Upper lobe of left lung (tissue), 6 donors: ENCODE measurements at regions not wholly inside any gene's neighbourhood (a gene's known extent, or its start where the extent isn't known, plus 50 kb on each side); places are given as distances from the start of the nearest gene placed in this dataset.
"Not testable (repeated sequence)": the region's sequence is repeated elsewhere in the genome, so short reads cannot be mapped to it uniquely, and the experiment has no call there.

Experiments
- ATAC-seq, 2 donors: fragments of 200-7000 bp; cut with Tn5 transposase; one replicate each; pipeline ENCODE4 v1.9.1; 2022; ENCODE audit warnings: mild to moderate bottlenecking in 2 of 2, moderate library complexity in 2 of 2; ENCODE audit not compliant: low FRiP score in 2 of 2
- DNase-seq, 2 donors: peaks; one replicate each; pipeline ENCODE4 v3.0.0-alpha.2; 2019 to 2020
- H3K27ac ChIP-seq, 4 donors: fragments of 200-600 bp; sonication (generic); one replicate each; pipeline ENCODE4 v1.5.1; 2016 to 2019
- H3K27me3 ChIP-seq, 4 donors: fragments of 200-600 bp; sonication (generic); one replicate each; pipeline ENCODE4 v1.5.1; 2017 to 2019
- H3K36me3 ChIP-seq, 4 donors: fragments of 200-600 bp; sonication (generic); one replicate each; pipeline ENCODE4 v1.5.1; 2016 to 2019
- H3K4me1 ChIP-seq, 4 donors: fragments of 200-600 bp; sonication (generic); one replicate each; pipeline ENCODE4 v1.5.1; 2018 to 2019
- H3K4me3 ChIP-seq, 4 donors: fragments of 200-600 bp; sonication (generic); one replicate each; pipeline ENCODE4 v1.5.1; 2017 to 2019; ENCODE audit warnings: mild to moderate bottlenecking in 2 of 4, moderate library complexity in 1 of 4
- H3K9me3 ChIP-seq, 4 donors: fragments of 200-600 bp; sonication (generic); one replicate each; pipeline ENCODE4 v1.5.1; 2018 to 2019
- CTCF ChIP-seq, 6 experiments: fragments of 450-650 bp in 4 of 6; fragments of 200-600 bp in 2 of 6; sonication (generic) in 2 of 6; IDR thresholded peaks; one replicate each; pipeline ENCODE4 v1.5.1; 2016 to 2019; ENCODE audit warnings: antibody characterized with exemption in 6 of 6
- EP300 ChIP-seq, 4 donors: sonication (generic); formaldehyde crosslinking; IDR thresholded peaks; one replicate each; pipeline ENCODE4 v1.5.1; 2017; ENCODE audit warnings: antibody characterized with exemption in 4 of 4, control low read depth in 2 of 4
- POLR2A ChIP-seq, 4 donors: fragments of 450-650 bp; IDR thresholded peaks; one replicate each; pipeline ENCODE4 v1.5.1; 2016 to 2017; ENCODE audit warnings: antibody characterized with exemption in 4 of 4, mild to moderate bottlenecking in 2 of 4
- POLR2AphosphoS5 ChIP-seq, 2 donors: sonication (generic); formaldehyde crosslinking; IDR thresholded peaks; one replicate each; pipeline ENCODE4 v1.5.1; 2017; ENCODE audit warnings: antibody characterized with exemption in 2 of 2
- WGBS, 2 donors: methylation state at CpG; one replicate each; pipeline ENCODE4 v1.1.5; 2017 to 2018; 5-methylcytosine and 5-hydroxymethylcytosine counted together
- donor health status: DM: no; HTN: no; CAD: no; lungs with moderate emphysema.
- donor health status: DM: no; HTN: yes; CAD: no; lungs with severe emphysema.

- WGBS, 2 donors, result 78% methylated on average over 8 of the region's 8 CpGs
- TF ChIP-seq CTCF (IDR thresholded peaks at IDR 0.05) (no peak), POLR2A (IDR thresholded peaks at IDR 0.05) (no peak), POLR2AphosphoS5 (IDR thresholded peaks at IDR 0.05) (no peak), EP300 (IDR thresholded peaks at IDR 0.05) (no peak)
- DNase-seq, result no peak
- Histone ChIP-seq H3K4me1 (no peaks in the 10 kb centered on the region), H3K36me3 (no peaks in the 10 kb centered on the region), H3K27me3 (no peaks in the 10 kb centered on the region), H3K4me3 (peak overlapping the region in 1 of 4 donors; percentile 1), H3K9me3 (no peaks in the 10 kb centered on the region), H3K27ac (no peak overlapping the region)
- no peak for ATAC-seq
Measured at GRCh38 chr11:37322333-37323194, 724.5 kb upstream of the RAG2 start.

- Histone ChIP-seq H3K4me3 (no peak overlapping the region), H3K4me1 (no peaks in the 10 kb centered on the region), H3K27me3 (no peaks in the 10 kb centered on the region), H3K36me3 (no peaks in the 10 kb centered on the region), H3K9me3 (no peaks in the 10 kb centered on the region), H3K27ac (no peak overlapping the region)
- DNase-seq (no peak), ATAC-seq (no peak)
- TF ChIP-seq CTCF (IDR thresholded peaks at IDR 0.05) (no peak), POLR2A (IDR thresholded peaks at IDR 0.05) (no peak), POLR2AphosphoS5 (IDR thresholded peaks at IDR 0.05) (no peak)
Measured at GRCh38 chr11:37320921-37321320, 722.9 kb upstream of the RAG2 start.

GRCh38 chr11:37317803-37318202 lies 719.8 kb upstream of the RAG2 start:
- Histone ChIP-seq H3K4me3 (no peak overlapping the region), H3K4me1 (no peaks in the 10 kb centered on the region), H3K27me3 (no peaks in the 10 kb centered on the region), H3K9me3 (no peaks in the 10 kb centered on the region), H3K27ac (no peak overlapping the region), H3K36me3 (no peaks in the 10 kb centered on the region)
- TF ChIP-seq POLR2A (IDR thresholded peaks at IDR 0.05) (no peak), EP300 (IDR thresholded peaks at IDR 0.05) (no peak), POLR2AphosphoS5 (IDR thresholded peaks at IDR 0.05) (no peak), CTCF (IDR thresholded peaks at IDR 0.05) (no peak)
- DNase-seq, result no peak
- 76% methylated on average over 1 of the region's 1 CpG for WGBS, 2 donors
- no peak for ATAC-seq

- H3K27ac ChIP-seq, result no peak overlapping the region
- H3K27me3 ChIP-seq, result no peaks in the 10 kb centered on the region
- peaks cover 0 to 6% (median 0%) of the 10 kb centered on the region in 4 donors for H3K9me3 ChIP-seq
- H3K4me1 ChIP-seq, result no peaks in the 10 kb centered on the region
- no peak for DNase-seq
- H3K36me3 ChIP-seq, result no peaks in the 10 kb centered on the region
- 90 to 92% methylated on average over 2 of the region's 2 CpGs for WGBS, 2 donors
- TF ChIP-seq POLR2A (IDR thresholded peaks at IDR 0.05), result no peak
- no peak for TF ChIP-seq CTCF (IDR thresholded peaks at IDR 0.05)
- TF ChIP-seq POLR2AphosphoS5 (IDR thresholded peaks at IDR 0.05), result no peak
- no peak for TF ChIP-seq EP300 (IDR thresholded peaks at IDR 0.05)
- H3K4me3 ChIP-seq, result no peak overlapping the region
- no peak for ATAC-seq
Measured at GRCh38 chr11:37313266-37313665, 715.2 kb upstream of the RAG2 start.

GRCh38 chr11:37306563-37306962 lies 708.5 kb upstream of the RAG2 start:
- Histone ChIP-seq H3K27me3 (no peaks in the 10 kb centered on the region), H3K4me1 (no peaks in the 10 kb centered on the region), H3K9me3 (peaks cover 0 to 8% (median 3%) of the 10 kb centered on the region in 4 donors), H3K27ac (no peak overlapping the region), H3K36me3 (no peaks in the 10 kb centered on the region), H3K4me3 (no peak overlapping the region)
- ATAC-seq, result no peak
- 43 to 53% methylated on average over 1 of the region's 1 CpG for WGBS, 2 donors
- DNase-seq, result no peak
- no peak for TF ChIP-seq POLR2AphosphoS5 (IDR thresholded peaks at IDR 0.05)
- no peak for TF ChIP-seq POLR2A (IDR thresholded peaks at IDR 0.05)
- TF ChIP-seq CTCF (IDR thresholded peaks at IDR 0.05), result no peak
- no peak for TF ChIP-seq EP300 (IDR thresholded peaks at IDR 0.05)

GRCh38 chr11:37301405-37301804 lies 703.4 kb upstream of the RAG2 start:
- 80 to 89% methylated on average over 5 of the region's 5 CpGs for WGBS, 2 donors
- H3K4me3 ChIP-seq, H3K4me1 ChIP-seq, H3K9me3 ChIP-seq, H3K36me3 ChIP-seq, H3K27ac ChIP-seq, H3K27me3 ChIP-seq, ATAC-seq, DNase-seq: not testable (repeated sequence)
